IPS-NIHi7 (cell line): ENCODE measurements at regions not wholly inside any gene's neighbourhood (a gene's known extent, or its start where the extent isn't known, plus 50 kb on each side); places are given as distances from the start of the nearest gene placed in this dataset.
"Not testable (repeated sequence)": the region's sequence is repeated elsewhere in the genome, so short reads cannot be mapped to it uniquely, and the experiment has no call there.

Experiments
- DNase-seq: peaks from one replicate; pipeline ENCODE4 v3.0.0; 2012; ENCODE audit warnings: mixed read lengths; ENCODE audit errors: extremely low spot score

DNA sequence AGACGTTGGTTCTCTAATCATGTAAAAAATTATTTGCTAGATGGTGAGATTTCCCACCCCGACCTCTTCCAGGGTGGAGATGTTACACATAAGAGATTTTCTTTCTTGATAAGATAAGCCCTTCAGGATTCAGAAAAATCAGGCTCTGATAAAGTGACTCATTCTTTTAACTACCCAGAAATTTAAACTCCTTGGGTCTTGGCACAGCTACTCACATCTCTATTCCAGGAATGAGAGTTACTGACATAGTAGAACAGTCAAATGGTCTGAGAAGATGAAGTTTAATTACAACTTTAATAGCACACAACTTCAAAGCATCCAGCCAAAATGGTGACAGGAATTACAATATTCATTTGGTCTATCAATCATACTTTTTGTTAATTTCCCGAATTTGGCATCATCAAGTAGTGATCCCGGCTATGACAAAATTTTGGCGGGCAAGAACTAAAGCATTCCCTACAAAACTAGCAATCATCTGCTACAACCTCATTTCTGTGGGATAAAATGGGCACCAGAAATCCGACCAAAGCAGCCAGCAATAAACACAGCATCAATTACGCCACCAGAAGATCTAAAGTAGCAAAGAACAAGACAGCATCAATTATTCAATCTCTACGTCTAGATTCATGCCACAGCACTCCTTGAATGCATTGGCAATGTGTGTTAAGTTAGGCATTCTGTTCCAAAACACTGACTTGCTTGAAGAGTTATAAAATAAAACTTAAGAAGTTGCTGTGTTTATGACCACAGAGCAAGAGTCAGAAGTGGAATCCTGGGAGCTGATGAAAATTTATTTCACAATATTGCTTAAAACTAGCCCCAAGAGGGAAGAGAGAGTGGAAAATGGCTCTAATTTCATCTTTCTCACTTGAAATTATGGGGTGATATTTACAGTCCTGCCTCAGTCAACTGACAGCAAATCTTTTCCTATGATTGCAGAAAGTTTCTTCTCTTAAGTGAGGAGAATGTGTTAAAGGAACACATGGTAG, 565.7 kb upstream of the ANKRD30A start:
- no peak for DNase-seq

DNA sequence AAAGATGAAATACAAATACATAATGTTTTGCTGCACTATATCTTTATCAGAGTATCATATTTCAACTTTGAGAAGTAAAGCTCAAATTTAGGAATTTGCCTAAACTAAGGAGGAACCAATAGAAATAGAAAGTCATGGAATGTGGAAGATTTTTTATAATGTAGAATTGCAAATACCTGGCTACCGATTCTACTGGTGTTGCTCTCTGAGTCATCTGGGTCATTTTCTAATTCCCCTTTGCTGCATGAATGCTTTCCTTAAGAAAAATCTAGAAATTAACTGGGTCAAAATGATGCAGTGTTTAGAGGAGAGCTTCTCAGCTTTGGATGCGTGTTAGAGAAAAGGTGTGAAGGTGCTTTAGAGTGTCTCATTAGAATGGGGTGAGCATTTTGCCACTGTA, 568.9 kb upstream of the ANKRD30A start:
- DNase-seq = no peak

DNA sequence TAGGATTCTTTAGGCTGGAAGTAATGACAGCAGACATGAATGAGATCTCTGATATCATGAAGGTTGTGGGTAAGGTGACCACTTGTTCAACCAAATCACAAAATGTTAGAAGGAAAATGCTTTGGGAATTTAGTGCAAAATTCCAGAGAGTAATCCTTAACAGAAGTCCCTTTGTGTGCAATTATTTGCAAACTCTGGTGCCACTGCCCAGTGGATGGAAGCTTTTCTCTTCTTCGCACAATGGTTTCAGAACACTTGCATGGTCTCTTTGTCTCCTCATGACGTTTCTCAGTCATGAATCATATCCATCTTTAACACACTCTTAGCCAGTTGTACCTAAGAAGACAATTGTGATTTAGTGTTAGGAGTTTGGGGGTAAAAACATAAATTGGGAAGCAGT, 570.4 kb upstream of the ANKRD30A start:
- no peak for DNase-seq

- no peak for DNase-seq
Measured at GRCh38 chr10:36547965-36548364, 577.4 kb upstream of the ANKRD30A start.

- DNase-seq = no peak
Measured at GRCh38 chr10:36542493-36542892, 582.9 kb upstream of the ANKRD30A start.

DNA sequence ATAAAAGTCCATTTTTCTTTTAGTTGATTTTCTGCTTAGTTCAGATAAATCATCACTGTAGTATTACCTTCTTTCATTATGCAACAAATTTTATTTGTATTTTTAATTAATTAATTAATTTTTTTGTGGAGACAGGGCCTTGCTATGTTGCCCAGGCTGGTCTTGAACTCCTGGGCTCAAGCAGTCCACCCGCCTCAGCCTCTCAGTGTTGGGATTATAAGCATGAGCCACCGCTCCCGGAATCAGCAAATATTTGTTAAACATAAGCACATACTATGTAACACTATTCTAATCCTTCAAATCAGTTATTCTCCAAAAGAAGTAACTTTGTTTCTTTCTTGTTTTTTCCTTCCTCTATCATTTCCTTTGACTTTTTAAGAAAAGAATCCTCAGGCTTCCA, 584.8 kb upstream of the ANKRD30A start:
- no peak for DNase-seq

GRCh38 chr10:36538953-36539586, 586.3 kb upstream of the ANKRD30A start:
- no peak for DNase-seq

- no peak for DNase-seq
Measured at GRCh38 chr10:36534471-36535002, 590.9 kb upstream of the ANKRD30A start.

- DNase-seq = no peak
Measured at GRCh38 chr10:36533861-36534260, 591.5 kb upstream of the ANKRD30A start.

- DNase-seq = no peak
Measured at GRCh38 chr10:36533316-36533715, 592.1 kb upstream of the ANKRD30A start.

- DNase-seq = no peak
Measured at GRCh38 chr10:36531621-36532020, 593.8 kb upstream of the ANKRD30A start.

- DNase-seq = no peak
Measured at GRCh38 chr10:36526033-36526432, 599.4 kb upstream of the ANKRD30A start.

GRCh38 chr10:36524126-36524525, 601.3 kb upstream of the ANKRD30A start:
- DNase-seq = not testable (repeated sequence)

DNA sequence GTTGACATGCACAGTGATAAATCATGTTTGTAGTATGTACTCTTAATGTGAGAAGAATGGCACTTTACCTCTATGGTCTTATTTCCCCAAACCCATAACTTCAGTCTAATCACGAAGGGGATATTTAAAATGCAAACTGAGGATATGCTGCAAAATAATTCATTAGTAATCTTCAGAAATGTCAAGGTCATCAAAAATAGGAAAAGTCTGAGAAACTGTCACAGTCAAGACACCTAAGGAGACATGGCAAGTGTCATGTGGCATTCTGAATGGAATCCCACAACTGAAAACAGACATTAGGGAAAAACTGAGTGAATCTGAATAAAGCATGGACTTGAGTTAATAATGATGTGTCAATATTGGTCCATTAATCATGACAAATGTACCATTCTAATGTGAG, 605.5 kb upstream of the ANKRD30A start:
- DNase-seq = no peak

- DNase-seq = no peak
Measured at GRCh38 chr10:36516281-36516680, 609.1 kb upstream of the ANKRD30A start.

DNA sequence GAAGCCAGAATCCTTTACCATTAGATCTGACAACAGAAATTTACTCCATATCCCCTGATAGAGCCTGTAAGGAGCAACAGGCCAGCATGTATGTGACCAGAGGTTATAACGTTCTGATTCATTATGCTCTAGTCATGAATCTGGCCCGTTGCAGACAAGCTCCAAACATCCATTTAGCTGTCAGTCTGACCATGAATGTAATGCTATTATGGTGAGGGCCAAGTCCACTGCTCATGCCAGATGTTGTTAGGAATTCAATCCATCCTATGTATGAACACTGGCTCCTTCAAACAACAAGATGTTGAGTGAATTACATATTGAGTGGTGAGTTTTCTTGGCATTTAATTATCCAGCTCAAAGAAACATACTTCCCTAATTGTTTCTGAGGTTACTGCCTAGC, 610.1 kb upstream of the ANKRD30A start:
- no peak for DNase-seq

- DNase-seq = no peak
Measured at GRCh38 chr10:36507715-36508114, 617.7 kb upstream of the ANKRD30A start.

DNA sequence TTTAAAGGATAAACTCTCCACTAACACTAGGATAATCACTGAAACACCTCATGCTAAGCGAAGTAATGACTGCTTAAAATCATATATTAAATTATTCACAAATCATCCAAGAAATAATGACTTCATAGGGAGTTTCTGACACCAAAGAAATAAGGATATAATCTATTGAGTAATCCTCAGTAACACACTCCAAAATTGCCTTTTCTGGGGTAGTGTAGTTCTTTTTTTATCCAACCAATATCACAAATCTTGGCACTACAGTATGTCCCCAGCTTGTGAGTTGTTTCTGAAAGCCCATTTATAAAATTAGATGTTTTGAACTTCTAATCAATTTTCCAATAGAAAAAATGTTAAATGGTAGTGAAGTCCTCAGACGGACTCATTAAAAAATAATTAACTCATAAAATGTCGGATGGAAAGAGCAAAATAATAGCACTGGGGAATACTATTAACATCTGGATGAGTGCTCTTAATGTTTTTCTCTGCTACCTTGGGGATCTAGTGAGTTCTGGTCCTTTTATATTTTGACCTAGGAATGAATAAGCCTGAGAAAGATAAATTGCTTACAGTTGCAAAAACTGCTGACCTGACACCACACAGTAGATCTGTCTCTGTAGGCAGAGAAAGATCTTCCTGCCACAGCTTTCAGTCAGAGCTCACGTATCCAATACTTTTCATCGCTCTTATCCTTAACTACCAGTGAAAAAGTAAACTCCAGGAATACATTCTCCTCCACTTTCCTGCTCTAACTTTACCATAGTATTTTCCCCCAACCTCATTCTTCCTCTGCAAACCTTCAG, 618.5 kb upstream of the ANKRD30A start:
- DNase-seq = no peak

DNA sequence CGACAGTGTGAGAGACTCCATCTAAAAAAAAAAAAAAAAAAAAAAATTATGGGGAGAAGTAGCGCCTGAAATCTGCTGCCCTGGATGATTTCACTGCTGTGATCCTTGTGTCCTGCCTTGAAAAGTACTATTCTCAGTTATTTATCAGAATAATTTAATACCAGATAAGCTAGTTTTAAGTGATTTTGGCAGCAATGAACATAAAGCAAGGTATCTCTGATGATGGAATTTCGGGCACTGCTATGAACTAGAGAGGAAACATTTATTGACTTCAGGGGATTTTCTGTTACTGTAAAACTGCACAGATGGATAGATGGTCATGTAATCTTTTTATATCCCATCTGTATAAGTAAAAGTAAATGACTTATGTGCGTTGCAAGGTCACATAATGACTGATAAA, 619.1 kb upstream of the ANKRD30A start:
- no peak for DNase-seq

DNA sequence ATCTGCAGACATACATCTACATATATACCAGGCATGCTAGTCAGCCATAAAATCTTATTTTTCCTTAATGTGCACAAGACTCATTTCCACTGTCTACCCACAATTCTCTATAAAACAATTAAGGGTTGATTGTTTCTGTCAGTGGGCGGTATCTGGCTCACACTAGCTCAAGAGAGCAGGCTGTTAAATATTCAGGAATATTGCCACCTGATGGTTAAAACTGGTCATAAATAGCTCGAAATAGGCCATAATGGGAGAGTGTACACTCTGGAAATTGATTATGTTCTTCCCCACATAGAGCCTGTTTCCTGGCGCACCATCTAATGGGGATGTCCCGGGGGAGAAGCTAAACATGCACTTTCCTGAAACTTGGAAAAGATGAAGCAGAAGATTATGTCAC, 620.6 kb upstream of the ANKRD30A start:
- no peak for DNase-seq

DNA sequence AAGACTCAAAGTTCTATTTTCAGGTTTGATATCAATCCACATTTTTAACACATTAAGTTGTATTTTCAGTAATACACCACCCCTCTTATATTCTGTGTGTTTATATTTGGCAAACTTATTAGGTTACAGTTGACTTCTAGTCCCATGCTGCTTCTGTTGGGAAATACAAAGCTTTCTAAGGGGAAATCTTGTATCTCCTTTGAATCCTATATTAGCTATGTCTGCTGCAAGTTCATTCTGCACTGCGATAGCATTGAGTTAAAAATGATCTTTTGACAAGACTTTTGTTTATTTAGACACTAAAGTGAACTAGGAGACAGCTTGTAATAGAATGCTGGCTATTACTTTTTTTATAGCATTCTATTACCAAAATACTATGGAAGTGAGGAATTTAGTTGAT, 625.1 kb upstream of the ANKRD30A start:
- no peak for DNase-seq

- no peak for DNase-seq
Measured at GRCh38 chr10:36499693-36500092, 625.7 kb upstream of the ANKRD30A start.
